Breast epithelium (tissue), 3 donors: ENCODE measurements at regions not wholly inside any gene's neighbourhood (a gene's known extent, or its start where the extent isn't known, plus 50 kb on each side); places are given as distances from the start of the nearest gene placed in this dataset.

Experiments used
- CTCF ChIP-seq, 3 donors: fragments of 450-650 bp; IDR thresholded peaks; one replicate each; pipeline ENCODE4 v1.5.1; 2016 to 2017; ENCODE audit warnings: antibody characterized with exemption in 3 of 3, mild to moderate bottlenecking in 3 of 3, moderate library complexity in 3 of 3
- POLR2A ChIP-seq: fragments of 450-650 bp; IDR thresholded peaks from one replicate; pipeline ENCODE4 v1.6.1; 2016; ENCODE audit warnings: antibody characterized with exemption, mild to moderate bottlenecking, moderate library complexity

DNA sequence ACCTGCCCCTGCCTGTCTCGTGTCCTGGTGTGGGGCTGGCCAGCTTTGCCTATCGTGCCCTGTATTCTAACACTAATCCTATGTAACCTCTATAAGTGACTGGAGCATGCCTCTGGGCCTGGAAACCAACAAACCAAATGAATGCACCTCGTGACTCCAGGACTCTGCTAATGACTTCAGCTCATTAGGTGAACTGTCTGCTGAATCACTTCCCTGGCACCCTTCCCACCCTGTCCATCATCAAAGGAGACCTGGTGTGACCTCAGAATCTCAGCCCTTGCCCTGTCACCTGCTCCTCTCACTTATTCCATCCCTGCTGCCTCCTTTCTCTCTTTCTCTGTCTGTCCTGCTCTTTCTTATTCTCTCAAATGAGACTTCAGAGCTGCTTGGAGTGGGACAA lies 322.4 kb downstream of the CBLN1 start:
- TF ChIP-seq CTCF (IDR thresholded peaks at IDR 0.05) = no peak
- TF ChIP-seq POLR2A = no peak
